ENCODE measurements at regions not wholly inside any gene's neighbourhood (a gene's known extent, or its start where the extent isn't known, plus 50 kb on each side); places are given as distances from the start of the nearest gene placed in this dataset.

DNA sequence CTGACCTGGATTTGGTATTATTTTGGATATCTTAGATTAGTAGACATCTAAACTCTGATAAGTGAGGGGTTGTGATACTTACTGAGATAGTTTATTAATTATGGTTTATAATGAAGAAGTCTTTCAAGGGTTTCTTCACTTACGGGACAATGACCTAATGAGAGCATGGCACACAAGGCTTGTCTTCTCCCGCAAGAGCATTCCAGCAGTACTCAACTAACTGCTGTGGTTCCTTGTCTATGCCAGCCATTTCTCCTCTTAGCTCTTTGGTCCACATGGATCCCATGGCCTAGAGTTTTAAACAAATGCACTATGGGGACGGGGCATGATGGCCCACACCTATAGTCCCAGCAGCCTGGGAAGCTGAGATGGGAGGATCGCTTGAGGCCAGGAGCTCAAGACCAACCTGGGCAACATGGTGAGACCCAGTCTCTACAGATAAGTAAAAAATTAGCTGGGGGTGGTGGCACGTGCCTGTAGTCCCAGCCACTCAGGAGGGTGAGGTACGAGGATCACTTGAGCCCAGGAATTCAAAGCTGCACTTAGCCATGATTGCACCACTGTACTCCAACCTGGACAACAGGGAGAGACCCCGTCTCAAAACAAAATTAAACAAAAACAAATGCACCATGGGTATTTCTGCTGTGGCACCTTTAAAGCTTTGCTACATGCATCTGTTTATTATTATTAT is 161.7 kb upstream of the MYCN start:
- no peak for DNase-seq (ENCODE audit: extremely low read depth, low read depth)
- TF ChIP-seq, protein P1, sequence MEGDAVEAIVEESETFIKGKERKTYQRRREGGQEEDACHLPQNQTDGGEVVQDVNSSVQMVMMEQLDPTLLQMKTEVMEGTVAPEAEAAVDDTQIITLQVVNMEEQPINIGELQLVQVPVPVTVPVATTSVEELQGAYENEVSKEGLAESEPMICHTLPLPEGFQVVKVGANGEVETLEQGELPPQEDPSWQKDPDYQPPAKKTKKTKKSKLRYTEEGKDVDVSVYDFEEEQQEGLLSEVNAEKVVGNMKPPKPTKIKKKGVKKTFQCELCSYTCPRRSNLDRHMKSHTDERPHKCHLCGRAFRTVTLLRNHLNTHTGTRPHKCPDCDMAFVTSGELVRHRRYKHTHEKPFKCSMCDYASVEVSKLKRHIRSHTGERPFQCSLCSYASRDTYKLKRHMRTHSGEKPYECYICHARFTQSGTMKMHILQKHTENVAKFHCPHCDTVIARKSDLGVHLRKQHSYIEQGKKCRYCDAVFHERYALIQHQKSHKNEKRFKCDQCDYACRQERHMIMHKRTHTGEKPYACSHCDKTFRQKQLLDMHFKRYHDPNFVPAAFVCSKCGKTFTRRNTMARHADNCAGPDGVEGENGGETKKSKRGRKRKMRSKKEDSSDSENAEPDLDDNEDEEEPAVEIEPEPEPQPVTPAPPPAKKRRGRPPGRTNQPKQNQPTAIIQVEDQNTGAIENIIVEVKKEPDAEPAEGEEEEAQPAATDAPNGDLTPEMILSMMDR (IDR thresholded peaks at IDR 0.05; ENCODE audit: low read depth, low read length, missing control alignments), result no peak
- H3K4me3 ChIP-seq (replicated peaks; ENCODE audit: low read depth, low read length), result no peak overlapping the region

DNA sequence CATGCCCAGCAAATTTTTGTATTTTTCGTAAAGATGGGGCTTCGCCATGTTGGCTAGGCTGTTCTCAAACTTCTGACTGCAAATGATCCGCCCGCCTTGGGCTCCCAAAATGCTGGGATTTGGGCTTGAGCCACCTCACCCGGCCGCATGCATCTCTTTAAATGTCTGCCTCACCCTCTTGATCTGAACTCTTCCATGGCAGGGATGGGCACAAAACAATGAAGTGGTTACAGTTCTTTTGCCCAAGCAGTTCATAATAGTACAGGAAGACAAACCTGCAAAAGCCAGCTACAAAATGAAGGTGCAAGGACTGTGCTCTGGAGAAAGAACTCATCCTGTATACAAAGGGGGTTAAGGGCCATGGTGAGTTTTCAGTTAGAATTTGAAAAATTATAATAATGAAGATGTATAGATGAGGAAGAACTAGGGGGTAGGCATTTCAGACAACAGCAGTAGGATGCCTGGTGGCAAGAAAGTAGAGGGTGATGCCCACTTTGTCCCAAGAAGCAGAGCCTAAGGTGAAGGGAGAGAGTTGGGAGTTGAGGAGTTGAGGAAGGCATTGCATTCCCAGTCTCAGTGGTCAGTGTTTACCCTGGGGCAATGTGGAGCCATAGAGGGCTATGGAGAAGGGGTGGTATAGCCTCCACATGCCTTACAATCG is 160.8 kb upstream of the MYCN start:
- DNase-seq (ENCODE audit: extremely low read depth, low read depth), result no peak
- no peak overlapping the region for H3K4me3 ChIP-seq (replicated peaks; ENCODE audit: low read depth, low read length)
- TF ChIP-seq, protein P1 (IDR thresholded peaks at IDR 0.05; ENCODE audit: low read depth, low read length, missing control alignments), result no peak

DNA sequence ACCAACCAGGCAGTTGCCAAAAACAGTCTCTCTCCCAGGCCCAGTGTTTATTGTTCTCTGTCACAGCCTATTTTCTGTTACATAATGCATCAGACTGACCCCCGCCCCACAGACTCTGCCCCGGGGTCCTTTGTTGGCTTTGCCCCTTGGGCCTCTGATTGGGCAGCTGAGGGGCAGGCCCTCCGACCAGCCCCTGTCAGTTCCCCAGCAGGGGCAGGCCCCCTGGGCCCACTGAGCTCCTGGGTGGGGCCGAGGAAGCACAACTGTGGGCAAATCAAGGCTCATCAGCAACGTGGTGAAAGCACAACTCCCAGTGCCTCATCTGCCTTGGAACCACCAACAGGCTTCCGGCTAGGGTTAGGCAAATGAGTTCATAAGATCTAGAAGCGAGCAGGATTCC is 160.1 kb upstream of the MYCN start:
- TF ChIP-seq, protein P1 (IDR thresholded peaks at IDR 0.05; ENCODE audit: low read depth, low read length, missing control alignments), result no peak
- no peak for DNase-seq (ENCODE audit: extremely low read depth, low read depth)
- no peak overlapping the region for H3K4me3 ChIP-seq (replicated peaks; ENCODE audit: low read depth, low read length)

DNA sequence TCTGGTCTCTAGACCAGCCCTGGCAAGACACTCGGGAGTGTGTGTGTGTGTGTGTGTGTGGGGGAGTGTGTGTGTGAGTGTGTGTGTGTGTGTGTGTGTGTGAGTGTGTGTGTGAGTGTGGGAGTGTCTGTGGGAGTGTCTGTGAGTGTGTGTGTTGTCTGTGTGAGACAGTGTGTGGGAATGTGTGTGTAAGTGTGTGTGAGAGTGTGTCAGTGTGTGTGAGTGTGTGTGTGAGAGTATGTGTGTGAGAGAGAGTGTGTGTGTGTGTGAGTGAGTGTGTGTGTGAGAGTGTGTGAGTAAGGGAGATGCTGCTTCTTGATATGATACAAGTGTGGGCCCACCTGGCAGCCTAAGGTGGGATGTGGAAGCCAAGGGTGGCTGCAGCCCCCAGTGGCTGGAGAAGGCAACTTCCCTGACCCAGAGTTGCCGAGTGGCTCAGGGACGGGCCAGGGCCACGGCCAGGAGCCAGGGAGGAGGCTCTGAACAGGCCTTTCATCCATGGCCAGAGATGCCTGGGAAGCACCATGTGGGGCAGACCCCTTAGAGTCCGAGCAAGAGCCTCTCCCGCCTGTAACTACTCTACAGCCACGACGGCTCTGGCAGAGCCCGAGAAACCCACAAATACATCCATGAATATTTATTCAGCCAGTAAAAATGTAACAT is 159.3 kb upstream of the MYCN start:
- no peak for DNase-seq (ENCODE audit: extremely low read depth, low read depth)
- TF ChIP-seq, protein P1 (IDR thresholded peaks at IDR 0.05; ENCODE audit: low read depth, low read length, missing control alignments), result no peak
- no peak overlapping the region for H3K4me3 ChIP-seq (replicated peaks; ENCODE audit: low read depth, low read length)

DNA sequence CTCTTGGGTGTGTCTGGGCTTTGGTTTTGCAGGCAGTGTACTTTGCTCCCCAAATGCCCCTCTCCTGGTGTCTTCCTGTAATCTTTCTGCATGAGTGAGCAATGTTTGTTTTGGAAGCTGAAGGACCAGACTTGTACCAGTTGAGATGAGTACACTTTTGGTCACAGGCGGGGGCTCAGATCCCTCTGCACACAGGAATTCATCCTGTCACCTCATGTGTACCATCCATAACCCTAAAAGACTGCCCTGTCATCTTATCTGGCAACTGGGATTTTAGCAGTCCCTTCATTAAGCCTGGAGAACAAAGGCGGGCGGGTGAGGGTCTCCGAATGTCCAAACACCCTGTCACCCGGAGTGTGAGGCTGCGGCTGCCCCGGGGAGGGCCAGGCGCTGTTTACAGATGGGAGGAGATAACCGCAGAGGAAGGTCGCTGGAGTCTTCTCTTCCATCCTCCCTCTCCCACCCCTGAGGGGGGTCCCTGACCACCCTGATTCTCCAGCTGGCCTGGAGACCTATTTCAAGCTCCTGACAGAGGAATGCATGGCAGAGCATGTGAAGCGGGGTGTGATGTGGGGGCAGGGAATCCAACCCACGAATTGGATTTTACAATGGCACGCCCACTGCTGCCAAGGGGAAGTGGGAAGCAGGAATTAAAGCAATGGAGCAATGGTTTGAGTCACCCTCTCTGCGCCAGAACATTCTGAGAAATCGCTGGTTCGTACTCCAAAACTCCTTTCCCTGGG is 158.2 kb upstream of the MYCN start:
- TF ChIP-seq, protein P1 (IDR thresholded peaks at IDR 0.05; ENCODE audit: low read depth, low read length, missing control alignments), result no peak
- H3K4me3 ChIP-seq (replicated peaks; ENCODE audit: low read depth, low read length), result no peak overlapping the region
- no peak for DNase-seq (ENCODE audit: extremely low read depth, low read depth)

DNA sequence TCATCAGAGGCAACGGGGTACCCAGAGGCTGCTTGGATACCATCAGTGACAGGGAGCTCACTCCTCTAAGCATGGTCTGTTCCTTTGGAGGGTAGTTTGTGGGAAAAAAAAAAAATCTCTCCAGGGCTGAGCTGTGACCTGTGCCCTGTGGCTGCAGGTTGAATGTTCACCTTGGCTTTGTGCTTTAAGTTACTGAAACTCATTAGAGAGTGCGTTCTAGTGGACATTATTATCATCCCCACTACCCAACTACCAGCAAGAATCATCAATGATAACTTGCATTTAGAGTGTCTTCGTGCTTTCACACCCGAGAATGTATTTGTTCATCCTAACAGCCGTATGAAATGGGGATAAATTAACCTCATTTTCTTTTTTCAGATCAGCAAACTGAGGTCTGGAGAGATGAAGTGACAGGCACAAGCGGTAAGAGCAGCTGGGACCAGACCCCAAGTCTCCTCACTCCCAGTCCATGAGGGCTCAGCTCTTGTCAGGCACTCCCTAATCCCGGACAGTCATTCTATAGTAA is 157.5 kb upstream of the MYCN start:
- no peak for DNase-seq (ENCODE audit: extremely low read depth, low read depth)
- TF ChIP-seq, protein P1 (IDR thresholded peaks at IDR 0.05; ENCODE audit: low read depth, low read length, missing control alignments), result no peak
- no peak overlapping the region for H3K4me3 ChIP-seq (replicated peaks; ENCODE audit: low read depth, low read length)

Measured in HFF-Myc (cell line).